ENCODE measurements at regions not wholly inside any gene's neighbourhood (a gene's known extent, or its start where the extent isn't known, plus 50 kb on each side); places are given as distances from the start of the nearest gene placed in this dataset.
"Not testable (repeated sequence)": the region's sequence is repeated elsewhere in the genome, so short reads cannot be mapped to it uniquely, and the experiment has no call there.

GRCh38 chr22:22117864-22118544 lies 126.6 kb upstream of the VPREB1 start:
- not testable (repeated sequence) for DNase-seq

- not testable (repeated sequence) for DNase-seq
These were observed 127.4 kb upstream of the VPREB1 start for GRCh38 chr22:22116997-22117770.

DNA sequence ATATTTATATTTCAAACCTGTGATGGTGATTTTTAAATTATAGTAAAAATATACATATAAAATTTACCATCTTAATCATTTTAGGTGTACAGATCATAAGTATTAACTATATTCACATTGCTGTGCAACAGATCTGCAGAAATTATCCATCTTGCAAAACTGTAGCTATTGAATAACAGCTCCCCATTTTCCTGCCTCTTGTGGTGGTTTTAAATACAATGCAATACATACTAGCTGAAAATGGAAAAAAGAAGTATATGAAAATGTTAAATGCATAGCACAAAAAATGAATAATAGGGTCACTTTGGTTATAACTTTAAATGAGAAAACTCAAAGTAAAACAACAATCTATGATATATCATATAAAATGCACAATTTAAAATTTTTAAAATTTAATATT lies 130.9 kb upstream of the VPREB1 start:
- DNase-seq, result no peak

GRCh38 chr22:22112533-22113294 lies 130.1 kb upstream of the TOP3B start:
- DNase-seq, result no peak

- no peak for DNase-seq
These were observed 129.4 kb upstream of the TOP3B start for GRCh38 chr22:22111983-22112382.

DNA sequence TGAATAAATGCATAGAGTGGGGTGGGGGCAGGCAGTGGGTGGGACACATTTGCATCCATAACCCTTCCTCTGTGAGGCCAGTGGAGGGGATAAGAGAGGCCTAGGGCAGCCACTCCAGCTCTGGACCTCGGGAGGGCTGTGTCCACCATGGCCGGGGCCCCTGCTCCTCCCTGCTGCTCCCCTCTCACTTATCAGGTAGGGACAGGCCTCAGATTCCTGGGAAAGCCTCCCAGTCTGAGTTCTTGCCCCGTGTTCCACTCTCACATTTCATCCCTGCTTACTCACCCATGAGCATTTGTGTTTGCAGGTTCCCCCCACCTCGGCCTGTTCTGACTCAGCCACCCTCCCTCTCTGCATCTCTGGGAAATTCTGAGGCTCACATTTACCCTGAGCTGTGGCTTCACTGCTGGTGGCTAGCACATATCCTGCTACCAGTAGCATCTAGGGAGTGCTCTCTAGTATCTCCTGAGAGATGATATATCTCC lies 128.7 kb upstream of the TOP3B start:
- DNase-seq, result no peak

DNA sequence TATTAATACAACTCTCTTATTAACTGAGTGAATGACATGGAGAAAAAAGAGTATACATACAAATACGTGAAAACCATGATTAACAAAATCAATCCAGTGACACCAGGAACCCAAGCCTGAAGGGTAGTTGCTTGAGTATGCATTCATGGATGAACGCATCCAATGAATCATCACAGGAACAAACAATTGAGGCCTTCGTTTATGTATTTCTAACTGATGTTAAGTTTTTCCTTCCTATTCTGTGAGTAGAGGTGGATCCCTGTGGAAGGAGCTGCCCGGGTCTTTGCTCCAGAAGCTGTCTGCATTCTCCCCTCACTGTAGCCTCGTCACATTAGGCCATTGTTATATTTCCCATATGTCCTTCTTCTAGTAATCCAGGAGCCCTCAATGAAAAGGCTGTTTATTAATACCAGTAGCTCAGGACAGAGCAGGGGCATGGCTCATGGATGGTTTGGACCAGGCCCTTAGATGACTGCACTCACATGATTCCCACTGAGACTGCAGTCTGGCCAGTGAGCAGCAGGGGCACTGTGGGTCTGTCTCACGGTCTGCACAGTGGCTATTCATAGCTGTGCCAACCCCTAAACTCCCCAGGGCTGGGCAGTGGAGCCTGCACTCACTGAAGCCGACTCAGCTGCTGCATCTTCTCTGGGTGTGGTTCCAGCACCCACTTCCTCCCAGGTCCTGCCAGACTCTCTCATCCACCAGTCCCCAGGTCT lies 128.1 kb upstream of the TOP3B start:
- no peak for DNase-seq

- no peak for DNase-seq
These were observed 127.3 kb upstream of the TOP3B start for GRCh38 chr22:22109693-22110466.

GRCh38 chr22:22106855-22107254 lies 124.3 kb upstream of the TOP3B start:
- DNase-seq, result no peak

DNA sequence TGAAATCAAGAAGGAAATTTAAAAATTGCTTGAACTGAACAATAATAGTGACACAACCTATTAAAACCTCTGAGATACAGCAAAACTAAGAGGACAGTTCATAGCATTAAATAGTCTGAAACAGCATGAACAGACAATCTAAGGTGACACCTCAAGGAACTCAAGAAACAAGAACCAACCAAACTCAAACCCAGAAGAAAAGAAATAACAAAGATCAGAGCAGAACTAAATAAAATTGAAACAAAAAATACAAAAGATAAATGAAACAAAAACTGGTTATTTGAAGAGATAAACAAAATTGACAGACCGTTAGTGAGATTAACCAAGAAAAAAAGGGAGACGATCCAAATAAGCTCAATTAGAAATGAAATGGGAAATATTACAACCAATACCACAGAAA lies 122.8 kb upstream of the TOP3B start:
- no peak for DNase-seq

- no peak for DNase-seq
These were observed 120.7 kb upstream of the TOP3B start for GRCh38 chr22:22103078-22103875.

DNA sequence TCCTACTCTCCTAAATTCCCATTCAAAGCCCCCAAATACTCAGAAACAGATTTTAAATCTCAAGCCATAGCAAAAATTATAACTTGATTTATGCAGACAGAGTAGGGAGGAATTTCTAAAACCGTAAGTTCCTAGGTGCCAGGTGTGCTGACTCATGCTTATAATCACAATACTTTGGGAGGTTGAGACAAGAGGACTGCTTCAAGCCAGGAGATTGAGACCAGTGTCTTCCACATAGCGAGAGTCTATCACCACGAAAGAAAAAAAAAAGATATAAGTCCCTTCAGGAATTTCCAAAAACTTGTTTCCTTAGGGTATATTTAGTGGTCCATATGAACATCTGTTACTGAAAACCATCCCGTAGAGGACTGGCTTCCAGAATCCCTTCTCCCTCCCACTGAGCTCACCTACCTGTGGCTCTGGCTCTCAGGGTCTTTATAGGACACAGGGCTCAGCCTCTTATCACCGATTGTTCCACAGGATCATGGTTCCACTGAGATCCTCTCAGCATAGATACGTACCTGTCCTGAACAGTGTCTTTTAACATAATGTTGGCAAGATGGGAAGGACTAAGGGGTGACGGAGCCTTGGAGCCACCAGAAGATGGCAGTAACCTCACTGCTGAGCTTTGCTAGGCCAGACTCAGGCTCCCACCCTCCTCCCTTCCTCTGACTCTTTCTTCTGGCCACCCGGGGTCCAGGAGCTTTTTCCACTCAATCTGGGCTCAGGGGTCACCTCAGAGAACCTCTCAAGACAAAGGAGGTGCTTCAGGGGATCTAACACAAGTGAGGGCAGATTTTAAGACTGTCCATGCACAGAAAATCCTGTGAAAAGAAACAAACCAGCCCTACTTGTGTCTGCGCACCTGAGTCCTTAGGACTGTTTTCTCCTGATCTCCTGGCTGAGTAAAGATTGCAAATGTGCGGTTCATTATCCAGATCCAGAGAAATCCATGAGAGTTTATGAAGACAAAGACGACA lies 117.5 kb upstream of the TOP3B start:
- DNase-seq, result no peak

DNA sequence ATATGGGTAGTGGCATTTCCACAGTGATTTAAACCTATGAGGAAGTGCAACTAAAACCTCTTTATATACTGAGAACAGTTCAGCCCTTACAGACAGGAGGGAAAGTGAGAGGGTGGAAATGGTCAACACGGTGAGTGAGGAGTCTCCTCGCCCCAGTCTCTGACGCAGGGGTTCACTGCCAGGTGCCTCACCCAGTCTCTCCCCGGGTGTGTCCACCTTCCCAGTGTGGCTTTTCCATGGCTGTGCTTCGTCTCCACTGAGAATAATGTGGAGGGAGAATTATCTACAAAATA lies 116.6 kb upstream of the TOP3B start:
- no peak for DNase-seq

GRCh38 chr22:22098457-22099193 lies 116.0 kb upstream of the TOP3B start:
- no peak for DNase-seq

GRCh38 chr22:22097727-22098228 lies 115.2 kb upstream of the TOP3B start:
- DNase-seq, result no peak

- no peak for DNase-seq
These were observed 112.3 kb upstream of the TOP3B start for GRCh38 chr22:22094921-22095320.

- DNase-seq, result no peak
These were observed 111.9 kb upstream of the TOP3B start for GRCh38 chr22:22094514-22094913.

DNA sequence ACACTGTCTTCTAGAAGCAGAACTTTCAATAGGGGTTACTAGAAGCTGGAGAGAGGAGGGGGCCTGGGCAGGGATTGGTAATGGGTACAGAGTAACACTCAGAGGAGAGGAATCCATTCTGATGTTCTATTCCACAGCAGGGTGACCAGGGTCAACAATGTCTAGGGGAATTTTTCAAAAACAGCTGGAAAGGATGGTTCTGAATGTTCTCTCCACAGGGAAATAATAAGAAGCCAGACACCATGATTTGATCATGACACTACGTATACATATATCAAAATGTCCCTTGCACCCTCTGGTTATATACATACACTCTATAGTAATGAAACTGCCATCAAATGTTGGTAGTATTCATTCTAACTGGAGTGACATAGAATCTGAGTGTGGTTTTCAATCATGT lies 111.2 kb upstream of the TOP3B start:
- DNase-seq, result no peak

- no peak for DNase-seq
These were observed 110.4 kb upstream of the TOP3B start for GRCh38 chr22:22092974-22093373.
